Testis (tissue), 2 donors: ENCODE measurements at regions not wholly inside any gene's neighbourhood (a gene's known extent, or its start where the extent isn't known, plus 50 kb on each side); places are given as distances from the start of the nearest gene placed in this dataset.

Source experiments
- CTCF ChIP-seq, 3 experiments: fragments of 450-650 bp in 2 of 3; fragments of 200-600 bp in 1 of 3; sonication (generic) in 1 of 3; IDR thresholded peaks; one replicate each; pipeline ENCODE4 v1.5.1; 2016 to 2019; ENCODE audit warnings: antibody characterized with exemption in 3 of 3, mild to moderate bottlenecking in 2 of 3, moderate library complexity in 1 of 3
- POLR2A ChIP-seq: fragments of 450-650 bp; IDR thresholded peaks from one replicate; pipeline ENCODE4 v1.6.1; 2017; ENCODE audit warnings: antibody characterized with exemption, mild to moderate bottlenecking, moderate library complexity

DNA sequence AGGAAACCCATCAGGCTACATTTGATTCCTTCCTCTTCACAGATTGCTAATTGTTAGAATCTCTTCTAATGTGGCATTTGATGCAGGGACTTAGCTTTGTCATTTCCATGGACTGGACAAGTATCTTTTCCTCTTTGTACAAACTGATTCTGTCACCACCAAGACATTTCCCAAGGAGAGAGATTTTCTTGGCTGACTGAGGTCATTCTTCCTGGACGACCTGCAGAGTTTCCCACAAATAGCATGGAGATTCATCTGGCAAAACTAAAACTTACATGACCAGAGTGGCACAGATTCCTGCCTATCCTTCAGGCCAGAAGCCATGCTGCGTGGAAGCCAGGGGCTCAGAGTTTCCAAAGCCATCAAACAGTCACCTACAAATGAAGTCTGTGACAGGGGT lies 269.2 kb upstream of the LRTM1 start:
- TF ChIP-seq CTCF (IDR thresholded peaks at IDR 0.05) (no peak), POLR2A (no peak)
